Activated CD8-positive, alpha-beta memory T cell treated with anti-CD3 and anti-CD28 coated beads, Interleukin-2, amount 50 U/mL, for 24 hours (primary cell): ENCODE measurements at regions not wholly inside any gene's neighbourhood (a gene's known extent, or its start where the extent isn't known, plus 50 kb on each side); places are given as distances from the start of the nearest gene placed in this dataset.
"Not testable (repeated sequence)": the region's sequence is repeated elsewhere in the genome, so short reads cannot be mapped to it uniquely, and the experiment has no call there.

ENCODE experiments used
- DNase-seq: peaks from one replicate; pipeline ENCODE4 v3.0.0-alpha.2; 2020; ENCODE audit errors: extremely low read depth

- no peak for DNase-seq
Measured at GRCh38 chr10:2251631-2252030, 514.3 kb upstream of the ADARB2 start.

- DNase-seq: no peak
Measured at GRCh38 chr10:2246747-2247146, 509.4 kb upstream of the ADARB2 start.

DNA sequence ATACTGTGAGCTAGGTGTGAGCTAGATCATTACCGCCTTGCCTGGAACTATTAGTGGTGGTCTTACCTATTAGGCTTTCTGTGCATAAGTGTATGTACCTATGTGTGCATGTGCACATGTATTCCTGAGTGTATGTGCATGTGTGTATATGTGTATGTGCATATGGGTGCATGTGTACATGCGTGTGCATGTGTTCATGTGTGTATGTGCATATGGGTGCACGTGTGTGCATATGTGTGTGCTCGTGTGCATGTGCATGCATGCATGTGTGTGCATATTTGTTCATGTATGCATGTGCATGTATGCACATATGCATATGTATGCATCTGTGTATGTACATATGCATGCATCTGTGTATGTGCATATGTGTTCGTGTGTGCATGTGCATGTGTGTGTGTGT, 508.3 kb upstream of the ADARB2 start:
- DNase-seq: no peak

GRCh38 chr10:2244471-2244870, 507.1 kb upstream of the ADARB2 start:
- no peak for DNase-seq

- no peak for DNase-seq
Measured at GRCh38 chr10:2236876-2237275, 499.6 kb upstream of the ADARB2 start.

DNA sequence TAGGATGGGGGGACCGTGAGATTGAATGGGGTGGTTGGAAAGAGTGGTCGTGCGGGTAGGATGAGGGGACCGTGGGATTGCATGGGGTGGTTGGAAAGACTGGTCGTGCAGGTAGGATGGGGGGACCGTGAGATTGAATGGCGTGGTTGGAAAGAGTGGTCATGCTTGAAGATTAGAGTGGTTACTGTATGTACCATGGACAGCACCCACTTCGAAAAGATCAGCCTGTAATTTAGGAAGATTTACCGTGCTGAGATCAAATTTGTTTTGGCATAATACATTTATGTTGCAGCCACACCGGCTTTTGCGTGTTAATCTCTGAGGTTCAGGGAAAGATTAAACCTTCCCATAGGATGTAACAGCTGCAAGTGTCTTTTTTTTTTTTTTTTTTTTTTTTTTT, 495.2 kb upstream of the ADARB2 start:
- no peak for DNase-seq

DNA sequence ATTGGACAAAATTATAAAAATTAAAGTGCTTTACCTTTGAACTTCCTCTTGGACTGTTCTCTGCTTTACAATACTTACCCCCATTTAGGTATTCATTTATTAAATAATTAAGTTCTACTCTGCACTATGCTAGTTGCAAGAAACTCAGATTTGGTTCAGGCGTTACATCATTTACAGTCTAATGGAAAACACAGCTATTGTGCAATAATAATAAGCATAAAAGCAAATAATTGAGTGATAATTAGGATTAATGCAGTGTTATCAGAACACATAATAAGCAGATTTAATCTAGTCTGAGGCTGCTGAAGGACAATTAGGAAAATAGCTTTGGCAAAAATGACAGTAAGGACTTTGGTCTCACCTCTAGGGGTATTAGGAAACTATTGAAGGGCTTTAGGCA, 493.2 kb upstream of the ADARB2 start:
- DNase-seq: no peak

DNA sequence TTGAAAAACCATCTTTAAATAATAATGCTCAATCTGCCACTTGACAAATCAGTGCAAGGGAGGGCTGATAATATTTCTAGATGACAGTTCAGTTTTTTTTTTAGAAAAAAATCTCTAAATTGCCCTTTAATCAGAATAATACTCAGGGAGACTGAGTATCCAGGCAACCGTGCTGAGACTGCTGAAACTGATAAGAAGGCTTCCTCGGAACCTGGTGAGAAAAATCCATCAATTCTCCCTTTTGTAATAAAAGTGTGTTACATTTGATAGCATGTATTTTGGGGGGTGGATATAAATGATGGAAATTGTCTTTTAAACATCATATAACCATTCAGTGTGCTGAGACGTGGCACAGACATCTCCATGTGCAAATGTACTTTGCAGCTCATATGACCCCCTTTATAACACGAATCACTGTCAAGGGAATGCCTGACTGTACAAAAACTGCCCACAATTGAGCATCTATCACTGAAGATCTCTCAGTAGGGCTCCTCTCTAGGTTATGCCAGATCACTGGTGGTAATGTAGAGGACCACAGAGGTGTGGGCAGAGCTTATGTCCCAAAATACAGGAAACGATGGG, 491.1 kb upstream of the ADARB2 start:
- no peak for DNase-seq

- no peak for DNase-seq
Measured at GRCh38 chr10:2225609-2226008, 488.3 kb upstream of the ADARB2 start.

DNA sequence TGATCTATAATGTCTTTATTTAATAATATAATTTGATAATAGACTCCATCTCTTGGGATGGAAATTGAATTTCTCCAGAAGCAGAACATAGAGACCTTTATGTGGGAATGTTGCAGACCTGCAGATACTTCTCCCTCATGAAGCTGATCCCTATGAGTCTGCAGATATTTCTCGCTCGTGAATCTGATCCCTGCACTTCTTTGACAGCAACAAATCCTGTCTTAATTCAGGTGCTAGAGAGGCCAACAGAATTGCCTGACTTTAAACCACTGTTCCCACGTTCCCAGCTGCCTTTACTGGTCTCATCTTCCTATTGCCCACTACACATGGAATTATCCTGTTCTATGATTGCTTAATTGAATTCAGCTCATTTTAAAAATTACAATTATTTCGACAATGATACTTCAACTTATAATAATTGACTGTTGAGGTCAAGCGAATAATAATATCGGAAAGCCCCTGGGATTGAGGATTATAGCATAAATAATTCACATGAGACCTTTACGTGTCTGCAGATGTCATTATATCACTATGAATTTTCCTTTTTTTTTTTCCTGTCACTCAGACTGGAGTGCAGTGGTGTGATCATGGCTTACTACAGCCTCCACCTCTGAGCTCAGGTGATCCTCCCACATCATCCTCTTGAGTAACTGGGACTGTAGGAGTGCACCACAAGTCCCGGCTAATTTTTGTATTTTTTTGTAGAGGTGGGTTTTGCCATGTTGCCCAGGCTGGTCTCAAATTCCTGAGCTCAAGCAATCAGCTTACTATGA, 486.4 kb upstream of the ADARB2 start:
- DNase-seq: no peak

GRCh38 chr10:2222631-2223030, 485.3 kb upstream of the ADARB2 start:
- DNase-seq: no peak

DNA sequence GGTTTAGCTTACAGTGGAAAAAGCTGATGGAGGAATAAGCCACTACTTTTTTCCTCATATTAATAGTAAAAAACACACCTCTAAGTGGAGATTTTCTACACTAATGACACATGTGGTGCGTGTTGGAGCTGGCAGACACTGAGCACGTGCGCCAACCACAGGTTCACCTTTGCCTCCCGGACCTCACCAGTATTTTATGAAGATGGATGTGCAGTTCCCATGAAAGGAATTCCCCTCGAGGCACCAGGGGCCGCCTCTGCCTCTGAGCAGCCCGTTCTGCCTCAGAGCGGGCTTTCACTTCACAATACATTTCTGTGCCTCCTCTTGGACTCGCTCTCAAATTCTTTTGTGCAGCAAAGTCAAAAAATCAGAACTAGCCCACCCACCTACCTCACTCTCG, 477.5 kb upstream of the ADARB2 start:
- DNase-seq: no peak

GRCh38 chr10:2214092-2214491, 476.8 kb upstream of the ADARB2 start:
- DNase-seq: no peak

DNA sequence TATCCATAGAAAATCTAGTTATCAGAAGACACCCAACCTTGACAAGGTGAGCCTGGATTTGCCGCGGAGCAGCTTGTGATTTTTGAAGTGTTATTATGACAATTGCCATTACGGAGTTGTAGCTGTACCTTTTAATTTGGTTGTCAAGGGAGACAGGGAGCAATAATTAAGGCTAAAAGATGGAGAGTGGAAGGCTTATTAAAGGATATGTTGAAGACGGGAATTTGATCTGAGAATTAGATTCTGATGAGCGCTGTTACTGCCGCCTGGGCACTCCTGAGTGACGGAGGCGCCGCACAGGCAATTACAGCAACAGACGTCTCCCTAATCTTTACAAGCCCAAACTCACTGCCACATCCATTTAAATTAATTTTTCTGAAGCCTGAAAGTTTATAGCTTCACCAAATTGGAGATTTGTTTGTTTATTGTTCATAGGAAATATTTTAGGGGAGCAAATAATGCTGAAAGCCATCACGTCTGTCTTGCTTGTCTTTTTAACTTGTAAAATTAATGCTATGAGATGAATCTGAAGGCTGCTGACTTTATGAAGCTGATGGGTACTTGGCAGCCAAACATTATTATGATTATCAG, 475.0 kb upstream of the ADARB2 start:
- no peak for DNase-seq

DNA sequence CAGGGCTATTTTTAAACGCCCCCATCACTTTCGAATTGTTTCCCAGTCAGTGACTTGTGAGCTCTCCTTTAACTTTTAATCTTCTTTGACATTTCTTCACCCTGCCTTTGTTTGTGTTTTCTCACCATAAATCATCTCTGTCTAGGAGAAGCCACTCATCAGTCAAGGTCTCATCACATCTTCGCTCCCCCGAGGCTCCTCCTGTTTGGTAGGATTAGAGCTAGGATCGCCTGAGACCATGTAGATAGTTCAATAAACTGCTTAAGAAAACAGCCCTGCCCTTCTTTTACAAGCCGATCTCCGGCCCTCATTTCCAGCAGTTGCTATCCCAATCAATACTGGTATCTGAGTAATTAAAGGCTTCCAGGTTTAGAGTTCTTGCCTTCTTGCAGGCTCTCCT, 472.8 kb upstream of the ADARB2 start:
- DNase-seq: no peak

GRCh38 chr10:2208106-2208505, 470.8 kb upstream of the ADARB2 start:
- no peak for DNase-seq

GRCh38 chr10:2207246-2207922, 470.1 kb upstream of the ADARB2 start:
- DNase-seq: no peak

GRCh38 chr10:2205406-2205805, 468.1 kb upstream of the ADARB2 start:
- no peak for DNase-seq

DNA sequence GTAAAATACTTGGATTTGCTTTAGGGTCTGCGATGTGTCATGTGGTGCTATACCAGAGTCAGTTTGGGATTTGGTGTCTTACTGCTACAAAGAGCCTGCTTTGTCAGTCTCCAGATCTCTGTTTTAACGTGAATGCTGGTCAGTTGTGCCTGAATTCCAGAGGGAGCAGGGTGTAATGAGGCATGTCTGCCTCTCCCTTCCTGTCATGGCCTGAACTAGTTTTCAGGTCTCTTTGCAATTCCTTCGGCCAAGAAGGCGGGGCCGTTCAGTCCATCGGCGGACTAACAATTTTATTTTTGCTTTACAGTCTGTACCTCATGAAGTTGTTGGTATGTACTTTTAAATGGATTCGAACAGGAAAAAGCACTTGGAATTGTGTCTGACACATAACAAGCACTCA, 465.1 kb upstream of the ADARB2 start:
- DNase-seq: no peak

DNA sequence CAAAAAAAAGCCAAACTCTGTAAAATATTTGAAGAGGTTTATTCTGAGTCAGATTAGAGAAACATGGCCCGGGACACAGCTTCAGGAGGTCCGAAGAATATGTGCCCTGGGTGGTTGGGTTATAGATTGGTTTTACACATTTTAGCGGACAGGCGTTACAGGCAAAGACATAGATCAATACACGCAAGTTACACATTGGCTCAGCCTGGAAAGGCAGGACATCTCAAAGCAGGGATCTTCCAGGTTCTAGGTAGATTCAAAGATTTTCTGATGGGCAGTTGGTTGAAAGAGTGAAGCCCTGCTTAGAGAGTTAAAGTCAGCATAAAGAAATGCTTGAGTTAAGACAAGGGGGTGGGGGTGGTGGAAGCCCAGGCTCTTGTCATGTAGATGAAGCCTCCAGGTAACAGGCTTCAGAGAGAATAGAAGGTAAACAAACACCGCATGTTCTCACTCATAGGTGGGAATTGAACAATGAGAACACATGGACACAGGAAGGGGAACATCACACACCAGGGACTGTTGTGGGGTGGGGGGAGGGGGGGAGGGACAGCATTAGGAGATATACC, 464.3 kb upstream of the ADARB2 start:
- DNase-seq: no peak

GRCh38 chr10:2197663-2198062, 460.3 kb upstream of the ADARB2 start:
- DNase-seq: no peak

DNA sequence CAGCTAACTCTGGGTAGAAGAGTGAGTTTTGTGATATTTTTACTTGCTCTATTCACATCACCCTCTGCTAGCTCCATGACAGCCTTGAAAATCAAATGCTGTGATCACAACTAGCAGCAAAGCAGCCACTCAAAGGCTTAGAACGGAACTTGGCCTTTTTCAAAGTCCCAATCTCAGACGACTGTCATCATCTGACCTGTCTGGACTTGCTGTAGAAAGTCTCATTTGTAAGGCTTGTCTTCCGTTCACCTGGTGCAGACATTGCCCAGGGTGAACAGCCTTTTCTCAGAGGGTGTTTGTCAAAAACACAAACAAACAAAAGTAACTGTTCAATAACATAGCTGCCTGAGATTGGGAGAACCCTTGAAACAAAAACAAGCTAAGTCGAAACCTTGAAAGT, 458.9 kb upstream of the ADARB2 start:
- DNase-seq: no peak

GRCh38 chr10:2189356-2189755, 452.0 kb upstream of the ADARB2 start:
- not testable (repeated sequence) for DNase-seq
